ENCODE measurements at regions not wholly inside any gene's neighbourhood (a gene's known extent, or its start where the extent isn't known, plus 50 kb on each side); places are given as distances from the start of the nearest gene placed in this dataset.

- H3K9me3 ChIP-seq = no peaks in the 10 kb centered on the region
- no peak for ATAC-seq (ENCODE audit: insufficient number of reproducible peaks, low FRiP score, low read depth)
- H3K27ac ChIP-seq = no peak overlapping the region
- no peaks in the 10 kb centered on the region for H3K4me1 ChIP-seq (ENCODE audit: control insufficient read depth in 1 of 2, low read depth in 2 of 2)
- TF ChIP-seq, protein P1, sequence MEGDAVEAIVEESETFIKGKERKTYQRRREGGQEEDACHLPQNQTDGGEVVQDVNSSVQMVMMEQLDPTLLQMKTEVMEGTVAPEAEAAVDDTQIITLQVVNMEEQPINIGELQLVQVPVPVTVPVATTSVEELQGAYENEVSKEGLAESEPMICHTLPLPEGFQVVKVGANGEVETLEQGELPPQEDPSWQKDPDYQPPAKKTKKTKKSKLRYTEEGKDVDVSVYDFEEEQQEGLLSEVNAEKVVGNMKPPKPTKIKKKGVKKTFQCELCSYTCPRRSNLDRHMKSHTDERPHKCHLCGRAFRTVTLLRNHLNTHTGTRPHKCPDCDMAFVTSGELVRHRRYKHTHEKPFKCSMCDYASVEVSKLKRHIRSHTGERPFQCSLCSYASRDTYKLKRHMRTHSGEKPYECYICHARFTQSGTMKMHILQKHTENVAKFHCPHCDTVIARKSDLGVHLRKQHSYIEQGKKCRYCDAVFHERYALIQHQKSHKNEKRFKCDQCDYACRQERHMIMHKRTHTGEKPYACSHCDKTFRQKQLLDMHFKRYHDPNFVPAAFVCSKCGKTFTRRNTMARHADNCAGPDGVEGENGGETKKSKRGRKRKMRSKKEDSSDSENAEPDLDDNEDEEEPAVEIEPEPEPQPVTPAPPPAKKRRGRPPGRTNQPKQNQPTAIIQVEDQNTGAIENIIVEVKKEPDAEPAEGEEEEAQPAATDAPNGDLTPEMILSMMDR (IDR thresholded peaks at IDR 0.05) = no peak
- no peak overlapping the region for H3K4me3 ChIP-seq
- no peaks in the 10 kb centered on the region for H3K36me3 ChIP-seq
- H3K27me3 ChIP-seq (replicated peaks; ENCODE audit: insufficient read depth) = no peaks in the 10 kb centered on the region
- DNase-seq (ENCODE audit: low spot score) = no peak
Measured at GRCh38 chr6:87901613-87902012, 146.0 kb upstream of the SPACA1 start.

- no peaks in the 10 kb centered on the region for H3K27me3 ChIP-seq (replicated peaks; ENCODE audit: insufficient read depth)
- ATAC-seq (ENCODE audit: insufficient number of reproducible peaks, low FRiP score, low read depth) (no peak), DNase-seq (ENCODE audit: low spot score) (no peak)
- TF ChIP-seq, protein P1 (IDR thresholded peaks at IDR 0.05) = no peak
- H3K9me3 ChIP-seq = no peaks in the 10 kb centered on the region
- H3K4me3 ChIP-seq = no peak overlapping the region
- no peaks in the 10 kb centered on the region for H3K4me1 ChIP-seq (ENCODE audit: control insufficient read depth in 1 of 2, low read depth in 2 of 2)
- no peak overlapping the region for H3K27ac ChIP-seq
- H3K36me3 ChIP-seq = no peaks in the 10 kb centered on the region
Measured at GRCh38 chr6:87900160-87900698, 147.4 kb upstream of the SPACA1 start.

- H3K4me1 ChIP-seq (ENCODE audit: control insufficient read depth in 1 of 2, low read depth in 2 of 2) = no peaks in the 10 kb centered on the region
- no peak for DNase-seq (ENCODE audit: low spot score)
- no peaks in the 10 kb centered on the region for H3K9me3 ChIP-seq
- ATAC-seq (ENCODE audit: insufficient number of reproducible peaks, low FRiP score, low read depth) = no peak
- TF ChIP-seq, protein P1 (IDR thresholded peaks at IDR 0.05) = no peak
- H3K27ac ChIP-seq = no peak overlapping the region
- no peak overlapping the region for H3K4me3 ChIP-seq
- H3K36me3 ChIP-seq = no peaks in the 10 kb centered on the region
- no peaks in the 10 kb centered on the region for H3K27me3 ChIP-seq (replicated peaks; ENCODE audit: insufficient read depth)
Measured at GRCh38 chr6:87899499-87900147, 148.0 kb upstream of the SPACA1 start.

GRCh38 chr6:87897663-87898062 is 150.0 kb upstream of the SPACA1 start:
- Histone ChIP-seq H3K4me1 (ENCODE audit: control insufficient read depth in 1 of 2, low read depth in 2 of 2) (no peaks in the 10 kb centered on the region), H3K27me3 (replicated peaks; ENCODE audit: insufficient read depth) (no peaks in the 10 kb centered on the region), H3K27ac (no peak overlapping the region), H3K4me3 (no peak overlapping the region), H3K9me3 (no peaks in the 10 kb centered on the region), H3K36me3 (no peaks in the 10 kb centered on the region)
- TF ChIP-seq, protein P1 (IDR thresholded peaks at IDR 0.05) = no peak
- DNase-seq (ENCODE audit: low spot score) (no peak), ATAC-seq (ENCODE audit: insufficient number of reproducible peaks, low FRiP score, low read depth) (no peak)

DNA sequence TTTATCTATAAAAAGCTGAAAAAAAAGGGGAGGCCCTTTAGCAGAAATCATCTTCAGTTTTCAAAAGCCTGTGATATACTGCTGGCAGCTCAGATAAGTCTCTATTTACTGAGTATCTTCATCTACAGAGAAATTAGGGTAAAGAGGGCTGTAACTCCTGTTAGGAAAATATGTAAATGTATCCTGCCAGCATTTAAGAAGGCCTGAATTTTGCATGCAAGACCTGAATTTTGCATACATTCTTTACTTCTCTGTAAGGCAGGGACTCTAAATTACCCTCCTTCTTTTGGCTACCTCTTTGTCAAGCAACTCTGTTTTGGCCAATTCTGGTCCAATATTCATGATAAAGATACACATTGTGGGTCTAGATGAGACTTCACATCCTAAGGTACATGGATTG is 150.6 kb upstream of the SPACA1 start:
- Histone ChIP-seq H3K9me3 (no peaks in the 10 kb centered on the region), H3K4me1 (ENCODE audit: control insufficient read depth in 1 of 2, low read depth in 2 of 2) (no peaks in the 10 kb centered on the region), H3K27me3 (replicated peaks; ENCODE audit: insufficient read depth) (no peaks in the 10 kb centered on the region), H3K4me3 (no peak overlapping the region), H3K36me3 (no peaks in the 10 kb centered on the region), H3K27ac (no peak overlapping the region)
- ATAC-seq (ENCODE audit: insufficient number of reproducible peaks, low FRiP score, low read depth) (no peak), DNase-seq (ENCODE audit: low spot score) (no peak)
- TF ChIP-seq, protein P1 (IDR thresholded peaks at IDR 0.05) = no peak
